HG02759 (cell line): ENCODE measurements at regions not wholly inside any gene's neighbourhood (a gene's known extent, or its start where the extent isn't known, plus 50 kb on each side); places are given as distances from the start of the nearest gene placed in this dataset.

Experiments
- ATAC-seq: cut with Tn5 transposase; IDR thresholded peaks from one replicate; pipeline ENCODE4 v1.9.1; 2021; ENCODE audit warnings: mild to moderate bottlenecking, moderate library complexity; ENCODE audit not compliant: unreplicated experiment

DNA sequence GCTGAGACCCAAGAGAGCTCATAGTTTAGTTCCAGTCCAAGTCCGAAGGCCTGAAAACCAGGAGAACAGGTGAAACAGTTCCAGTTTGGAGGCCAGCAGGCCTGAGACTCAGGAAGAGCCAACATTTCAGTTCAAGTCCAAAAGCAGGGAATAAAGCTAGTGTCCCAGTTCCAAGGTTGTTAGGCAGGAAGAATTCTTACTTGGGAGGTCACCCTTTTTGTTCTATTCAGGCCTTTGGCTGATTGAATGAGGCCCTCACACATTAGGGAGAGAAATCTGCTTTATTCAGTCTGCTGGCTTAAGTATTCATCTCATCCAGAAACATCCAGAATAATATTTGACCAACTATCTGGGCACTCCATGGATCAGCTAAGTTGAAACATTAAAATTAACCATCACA lies 294.6 kb downstream of the PCNX1 start:
- ATAC-seq, result no peak

- no peak for ATAC-seq
Observed at GRCh38 chr14:71202881-71203280, 295.6 kb downstream of the PCNX1 start.

DNA sequence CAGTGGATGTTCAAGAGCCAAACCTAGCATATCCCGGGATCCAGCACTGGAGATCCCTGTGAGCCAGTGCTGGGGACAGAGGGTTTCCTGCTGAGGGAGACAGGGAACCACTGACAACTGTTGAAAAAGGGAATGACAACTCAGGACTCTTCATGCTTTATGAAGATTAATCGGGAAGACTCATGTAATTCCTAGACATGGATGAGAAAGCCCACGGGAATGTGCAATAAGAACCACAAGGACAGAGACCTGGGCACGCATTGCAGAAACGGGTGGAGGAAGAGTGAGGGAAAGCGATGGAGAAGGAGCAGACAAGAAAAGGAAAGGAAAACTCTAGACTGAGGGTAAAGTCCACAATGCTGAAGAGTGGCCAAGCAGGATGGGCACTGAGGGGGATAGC lies 296.0 kb downstream of the PCNX1 start:
- no peak for ATAC-seq

DNA sequence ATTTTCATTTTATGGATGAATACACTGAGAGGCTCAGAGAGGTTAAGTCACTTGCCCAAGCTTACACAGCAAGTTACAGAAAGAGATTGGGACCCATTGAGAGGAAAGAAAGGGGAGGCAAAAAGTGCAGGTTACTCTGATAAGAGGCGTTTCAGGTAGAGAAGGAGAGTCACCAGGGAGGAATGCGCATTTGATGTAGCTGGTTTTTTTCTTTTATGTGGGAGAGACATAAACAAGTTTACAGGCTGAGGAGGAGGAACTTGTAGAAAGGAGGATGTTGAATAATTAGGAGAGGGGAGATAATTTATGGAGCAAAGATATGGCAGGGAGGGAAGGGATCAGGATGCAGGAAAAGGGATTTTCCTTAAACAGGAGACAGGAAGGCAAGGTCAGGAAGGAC lies 297.0 kb downstream of the PCNX1 start:
- ATAC-seq, result no peak

- no peak for ATAC-seq
Observed at GRCh38 chr14:71204768-71205167, 297.5 kb downstream of the PCNX1 start.

- no peak for ATAC-seq
Observed at GRCh38 chr14:71206123-71206522, 298.9 kb downstream of the PCNX1 start.

- ATAC-seq, result no peak
Observed at GRCh38 chr14:71206766-71207371, 299.6 kb downstream of the PCNX1 start.

DNA sequence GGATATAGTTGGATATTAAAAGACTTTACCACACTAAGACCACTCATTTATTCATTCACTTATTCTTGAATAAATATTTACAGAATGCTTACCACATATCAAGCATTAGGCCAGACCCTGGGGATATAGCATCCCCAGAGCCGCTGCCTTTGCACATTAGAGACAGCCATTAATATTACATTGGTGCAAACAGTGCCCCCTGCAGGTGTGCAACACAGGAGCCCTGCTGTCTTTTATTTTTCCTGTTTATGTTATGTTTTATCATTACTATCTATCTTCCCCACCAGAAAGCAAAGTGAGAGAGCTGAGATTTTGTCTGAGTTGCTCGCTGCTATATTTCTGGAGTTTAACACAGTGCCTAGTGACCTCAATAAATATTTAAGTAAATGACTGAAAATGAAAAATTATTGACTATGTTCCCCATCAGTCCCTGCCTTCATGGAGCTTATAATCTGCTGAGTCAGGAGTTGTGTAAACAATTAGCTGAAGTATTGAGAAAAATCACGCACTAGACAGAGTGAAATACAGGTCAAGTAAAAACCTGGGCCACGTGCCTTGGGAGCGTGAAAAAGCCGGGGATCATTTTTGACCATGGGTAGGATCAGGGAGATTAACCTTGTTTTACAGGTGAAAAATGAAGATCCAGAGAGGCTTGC lies 301.6 kb downstream of the PCNX1 start:
- ATAC-seq, result no peak

DNA sequence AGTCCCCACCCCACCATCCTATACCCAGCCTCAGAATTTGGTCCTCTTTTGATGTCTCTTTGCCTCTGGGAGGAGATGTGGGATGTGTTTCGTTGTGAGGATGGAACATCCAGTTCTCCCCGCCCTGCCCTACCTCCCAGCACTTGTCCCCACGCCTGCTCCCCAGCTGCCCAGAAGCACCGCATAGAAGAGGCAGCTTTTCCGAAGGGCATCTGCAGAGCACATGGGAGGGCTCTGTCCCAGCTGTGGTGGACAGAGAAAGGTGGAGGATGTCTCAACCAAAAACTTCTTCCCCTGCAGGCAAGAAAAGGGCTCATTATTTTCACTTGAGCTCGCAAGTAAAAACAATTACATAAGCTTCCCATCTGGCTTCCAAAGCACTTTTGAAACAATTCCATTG lies 302.6 kb downstream of the PCNX1 start:
- ATAC-seq, result no peak

GRCh38 chr14:71212093-71212492 lies 304.8 kb downstream of the PCNX1 start:
- no peak for ATAC-seq

GRCh38 chr14:71212683-71213107 lies 305.4 kb downstream of the PCNX1 start:
- no peak for ATAC-seq

DNA sequence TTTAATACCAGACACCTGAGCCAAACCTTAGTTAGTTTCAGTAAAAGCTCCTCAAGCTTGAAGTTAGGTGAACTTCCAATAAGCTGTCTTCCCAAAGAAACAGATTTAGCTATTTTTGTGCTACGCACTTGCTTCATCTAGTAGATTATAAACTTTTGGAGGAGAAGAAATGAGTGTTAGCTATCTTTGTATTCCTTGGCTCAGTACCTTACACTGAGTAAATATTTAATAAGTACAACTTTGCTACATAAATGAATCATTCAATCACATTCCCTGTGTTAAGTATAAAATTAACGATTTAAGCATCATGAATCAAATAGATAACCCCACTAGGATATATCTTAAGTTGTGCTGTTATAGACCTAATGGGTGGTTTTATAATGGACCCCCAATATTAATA lies 307.0 kb downstream of the PCNX1 start:
- ATAC-seq, result no peak

DNA sequence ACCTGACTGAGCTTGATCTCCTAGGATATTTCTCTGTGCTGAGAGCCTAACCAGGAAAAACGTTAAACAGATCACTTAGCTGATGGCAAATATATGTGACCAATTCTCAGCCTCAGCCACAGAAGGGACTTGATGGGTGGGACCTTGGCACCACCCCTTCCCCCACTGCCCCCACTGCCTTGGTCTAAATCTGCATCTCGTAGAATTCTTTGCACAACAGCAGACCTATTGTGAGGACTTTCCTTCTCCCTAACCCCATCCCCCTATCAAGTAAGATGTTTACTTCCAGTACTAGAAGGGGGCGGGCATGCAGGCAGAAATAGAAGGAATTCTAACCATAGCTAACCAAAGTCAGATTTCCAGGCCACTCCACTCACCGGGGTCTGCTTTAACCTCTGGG lies 313.2 kb downstream of the PCNX1 start:
- ATAC-seq, result no peak

DNA sequence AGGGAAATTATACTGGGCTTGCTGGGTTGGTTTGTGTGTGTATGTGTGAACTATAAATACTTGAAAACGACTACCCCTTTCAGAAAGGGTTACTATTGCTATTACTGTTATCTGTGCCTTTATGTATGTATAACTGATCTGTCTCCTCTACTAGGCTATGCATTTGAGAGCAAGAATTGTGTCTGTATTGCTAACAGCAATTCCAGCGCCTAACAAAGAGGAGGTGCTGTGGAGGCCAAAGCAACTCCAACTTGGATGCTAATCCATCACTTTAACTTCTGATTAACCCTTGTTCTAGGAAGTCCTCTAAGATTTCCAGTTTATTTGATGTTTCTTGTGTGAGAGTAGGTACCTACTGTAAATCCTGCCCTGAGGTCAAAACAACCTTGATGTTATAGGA lies 313.9 kb downstream of the PCNX1 start:
- ATAC-seq, result no peak

GRCh38 chr14:71225113-71225512 lies 317.9 kb downstream of the PCNX1 start:
- no peak for ATAC-seq

- no peak for ATAC-seq
Observed at GRCh38 chr14:71228711-71229110, 321.5 kb downstream of the PCNX1 start.

DNA sequence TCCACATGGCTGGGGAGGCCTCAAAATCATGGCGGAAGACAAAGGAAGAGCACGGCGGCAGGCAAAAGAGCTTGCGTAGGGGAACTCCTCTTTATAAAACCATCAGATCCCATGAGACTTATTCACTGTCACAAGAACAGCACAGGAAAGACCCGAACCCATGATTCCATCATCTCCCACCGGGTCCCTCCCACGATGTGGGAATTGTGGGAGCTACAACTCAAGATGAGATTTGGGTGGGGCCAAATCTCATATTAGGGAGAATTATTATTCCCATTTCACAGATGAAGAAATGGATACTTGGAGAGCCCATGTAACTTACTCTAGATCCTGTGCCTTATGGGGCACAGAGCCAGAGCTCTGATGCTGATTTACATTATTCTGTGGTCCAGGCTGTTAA lies 322.6 kb downstream of the PCNX1 start:
- no peak for ATAC-seq

DNA sequence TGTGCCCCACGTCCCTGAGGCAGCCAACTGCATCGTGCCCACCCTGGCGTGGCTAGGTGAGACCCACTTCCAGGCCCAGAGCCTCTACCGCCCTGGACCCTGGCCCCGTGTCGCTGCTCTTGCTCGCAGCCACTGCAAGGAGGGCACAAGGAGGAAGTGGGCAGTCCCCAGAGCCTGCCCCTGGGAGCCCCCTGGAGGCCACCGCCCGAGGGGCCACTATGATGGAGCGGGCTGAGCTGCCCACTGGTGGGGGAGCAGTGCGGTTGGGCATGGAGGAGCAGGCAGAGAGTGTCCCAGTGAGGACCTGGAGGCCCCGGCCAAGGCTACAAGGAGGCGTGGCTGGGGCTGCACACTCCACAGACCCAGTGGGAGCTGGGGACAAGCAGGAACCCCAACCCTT lies 323.6 kb downstream of the PCNX1 start:
- ATAC-seq, result no peak

DNA sequence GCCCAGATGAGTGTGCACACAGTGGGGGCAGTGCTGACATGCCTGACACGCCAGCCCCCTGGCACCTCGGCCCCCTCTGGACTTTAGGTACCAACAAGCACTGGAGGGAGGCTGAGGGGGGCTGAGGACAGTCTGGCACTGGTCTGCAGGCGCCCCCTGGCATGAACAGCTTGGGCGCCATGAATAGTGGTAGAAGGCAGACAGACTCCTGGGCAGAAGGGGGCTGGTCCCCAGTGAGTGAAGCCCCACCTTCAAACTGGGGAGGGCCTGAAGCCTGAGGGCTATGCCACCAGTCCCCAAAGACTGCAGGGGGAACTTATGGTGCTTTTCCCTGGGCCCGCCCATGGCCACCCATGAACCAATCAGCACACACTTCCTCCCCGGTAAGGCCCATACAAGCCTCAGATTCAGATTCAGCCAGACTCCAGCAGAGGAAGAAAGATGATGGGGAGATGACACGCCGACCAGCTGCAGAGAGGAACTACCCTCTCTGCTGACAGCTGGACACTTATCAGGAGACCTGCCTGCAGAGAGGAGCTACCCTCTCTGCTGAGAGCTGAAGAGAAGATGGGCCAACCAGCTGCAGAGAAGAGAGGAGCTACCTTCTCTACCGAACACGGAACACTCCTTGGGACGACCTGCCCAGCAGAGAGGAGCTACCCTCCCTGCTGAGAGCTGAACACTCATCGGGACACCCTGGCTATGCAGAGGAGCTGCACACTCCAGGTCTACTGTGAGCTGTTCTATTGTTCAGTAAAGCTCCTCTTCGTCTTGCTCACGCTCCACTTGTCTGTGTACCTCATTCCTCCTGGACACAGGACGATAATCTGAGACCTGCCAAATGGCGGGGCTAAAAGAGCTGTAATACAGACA lies 324.5 kb downstream of the PCNX1 start:
- ATAC-seq, result peak; percentile 84

- ATAC-seq, result no peak
Observed at GRCh38 chr14:71232506-71232905, 325.2 kb downstream of the PCNX1 start.

- ATAC-seq, result no peak
Observed at GRCh38 chr14:71235875-71236274, 328.6 kb downstream of the PCNX1 start.

DNA sequence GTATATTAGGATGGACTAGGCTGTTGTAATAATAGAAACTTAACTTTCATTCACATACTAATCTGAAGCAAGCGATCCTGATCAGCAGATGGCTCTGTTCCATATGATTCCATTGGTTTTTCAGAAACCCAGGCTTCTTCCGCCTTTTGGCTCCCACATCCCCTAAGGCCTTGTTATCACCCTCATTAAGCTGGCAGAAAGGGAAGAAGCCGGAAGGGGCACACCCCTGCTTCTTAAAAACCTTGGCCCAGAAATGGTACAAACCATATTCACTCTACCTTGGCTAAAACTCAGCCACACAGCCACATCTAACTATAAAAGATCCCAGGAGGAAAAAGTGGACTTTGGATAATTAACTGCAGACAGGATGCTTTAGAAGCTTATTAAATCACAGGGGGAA lies 329.2 kb downstream of the PCNX1 start:
- no peak for ATAC-seq
